ENCODE measurements at regions not wholly inside any gene's neighbourhood (a gene's known extent, or its start where the extent isn't known, plus 50 kb on each side); places are given as distances from the start of the nearest gene placed in this dataset.

- H3K27ac ChIP-seq: no peak overlapping the region
- no peaks in the 10 kb centered on the region for H3K36me3 ChIP-seq
- DNase-seq (peak in 1 of 3 donors; percentile 37), ATAC-seq (no peak)
- intact Hi-C loops (cut with DNase I): no loop called here
- no peak for TF ChIP-seq POLR2A (IDR thresholded peaks at IDR 0.05)
- TF ChIP-seq, protein P1, sequence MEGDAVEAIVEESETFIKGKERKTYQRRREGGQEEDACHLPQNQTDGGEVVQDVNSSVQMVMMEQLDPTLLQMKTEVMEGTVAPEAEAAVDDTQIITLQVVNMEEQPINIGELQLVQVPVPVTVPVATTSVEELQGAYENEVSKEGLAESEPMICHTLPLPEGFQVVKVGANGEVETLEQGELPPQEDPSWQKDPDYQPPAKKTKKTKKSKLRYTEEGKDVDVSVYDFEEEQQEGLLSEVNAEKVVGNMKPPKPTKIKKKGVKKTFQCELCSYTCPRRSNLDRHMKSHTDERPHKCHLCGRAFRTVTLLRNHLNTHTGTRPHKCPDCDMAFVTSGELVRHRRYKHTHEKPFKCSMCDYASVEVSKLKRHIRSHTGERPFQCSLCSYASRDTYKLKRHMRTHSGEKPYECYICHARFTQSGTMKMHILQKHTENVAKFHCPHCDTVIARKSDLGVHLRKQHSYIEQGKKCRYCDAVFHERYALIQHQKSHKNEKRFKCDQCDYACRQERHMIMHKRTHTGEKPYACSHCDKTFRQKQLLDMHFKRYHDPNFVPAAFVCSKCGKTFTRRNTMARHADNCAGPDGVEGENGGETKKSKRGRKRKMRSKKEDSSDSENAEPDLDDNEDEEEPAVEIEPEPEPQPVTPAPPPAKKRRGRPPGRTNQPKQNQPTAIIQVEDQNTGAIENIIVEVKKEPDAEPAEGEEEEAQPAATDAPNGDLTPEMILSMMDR (IDR thresholded peaks at IDR 0.05): no peak
- H3K4me1 ChIP-seq: no peaks in the 10 kb centered on the region
- no peaks in the 10 kb centered on the region for H3K27me3 ChIP-seq
- no peak overlapping the region for H3K4me3 ChIP-seq
- no peaks in the 10 kb centered on the region for H3K9me3 ChIP-seq
- WGBS (ENCODE audit: insufficient coverage, low coverage, low lambda C conversion rate, missing lambda C conversion rate): 33% methylated on average over 1 of the region's 23 CpGs
These were observed 95.7 kb upstream of the NKX1-1 start for GRCh38 chr4:1501754-1502500.

DNA sequence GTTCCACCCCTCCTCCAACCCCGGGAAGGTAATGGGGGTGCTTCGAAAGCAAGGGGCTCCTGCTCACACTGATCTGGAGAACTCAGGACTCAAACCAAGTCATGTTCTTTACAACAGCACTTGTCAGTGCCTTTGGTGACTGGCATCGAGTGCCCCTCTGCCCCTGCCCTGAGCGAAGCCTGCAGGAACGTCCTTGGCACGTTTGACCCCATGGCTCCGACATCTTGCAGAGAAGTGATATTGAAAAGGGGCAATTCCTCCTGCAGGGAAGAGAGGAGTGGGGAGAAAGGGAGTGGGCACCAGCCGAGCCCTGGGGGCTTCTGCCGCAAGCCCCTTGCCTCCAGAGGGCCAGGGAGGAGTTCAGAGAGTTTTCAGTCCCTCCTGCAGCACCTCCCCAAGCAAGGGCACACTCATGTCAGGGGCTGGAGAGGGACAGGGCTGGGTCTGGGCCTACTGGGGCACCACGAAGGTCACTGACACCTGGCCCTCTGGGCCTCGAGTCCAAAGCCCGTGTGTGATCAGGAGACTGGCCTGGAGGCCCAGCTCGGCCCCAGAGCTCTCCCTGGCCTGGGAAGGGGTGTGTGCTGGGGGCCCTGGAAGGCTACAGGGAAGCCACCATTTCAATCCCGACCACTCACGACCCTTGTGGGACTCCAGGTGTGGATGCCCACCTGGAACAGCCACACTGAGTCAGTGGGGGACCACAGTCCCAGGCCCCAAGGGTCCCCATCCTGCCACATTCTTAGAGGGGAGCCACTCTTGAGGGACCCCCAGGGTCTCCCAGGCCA is 94.9 kb upstream of the NKX1-1 start:
- ATAC-seq (no peak), DNase-seq (peak in 2 of 3 donors; percentile 9 to 30)
- Histone ChIP-seq H3K4me1 (no peaks in the 10 kb centered on the region), H3K4me3 (no peak overlapping the region), H3K27me3 (no peaks in the 10 kb centered on the region), H3K36me3 (no peaks in the 10 kb centered on the region), H3K27ac (no peak overlapping the region), H3K9me3 (no peaks in the 10 kb centered on the region)
- intact Hi-C loops (cut with DNase I): no loop called here
- no peak for TF ChIP-seq POLR2A (IDR thresholded peaks at IDR 0.05)
- TF ChIP-seq, protein P1 (IDR thresholded peaks at IDR 0.05): no peak
- WGBS (ENCODE audit: insufficient coverage, low coverage, low lambda C conversion rate, missing lambda C conversion rate): 45% methylated on average over 2 of the region's 15 CpGs

DNA sequence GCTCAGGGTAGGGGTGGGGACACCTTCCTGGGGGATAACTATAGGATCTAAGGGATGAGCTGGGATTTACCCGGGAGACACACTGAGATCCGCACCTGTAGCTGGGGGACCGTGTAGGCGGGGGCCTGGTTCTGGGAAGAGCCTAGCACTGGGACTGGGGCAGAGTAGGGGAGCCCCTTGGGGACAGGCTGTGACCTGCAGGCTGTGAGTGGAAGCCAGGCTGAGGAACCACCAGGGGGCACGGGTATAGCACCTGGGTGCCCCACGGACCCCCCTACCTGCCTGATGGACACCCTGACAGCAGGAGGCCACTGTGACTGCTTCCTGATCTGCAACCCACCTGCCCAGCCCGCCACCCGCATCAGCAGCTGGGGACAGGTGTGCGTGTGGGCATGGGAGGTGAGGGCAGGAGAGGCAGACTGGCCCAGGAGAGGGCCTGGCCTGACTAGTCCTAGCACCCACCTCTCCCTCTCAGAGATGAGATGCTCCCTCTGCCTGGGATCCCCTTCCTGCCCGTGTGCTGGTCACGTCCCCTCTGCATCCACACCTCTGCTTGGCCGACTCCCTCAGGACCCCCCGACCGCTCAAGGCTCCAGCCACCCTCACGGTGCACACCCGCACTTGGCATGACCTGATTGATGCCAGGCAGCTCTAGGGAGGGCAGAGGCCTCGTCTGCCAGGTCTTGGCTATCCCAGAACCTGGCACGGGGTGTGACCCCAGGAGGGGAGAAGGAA is 94.2 kb upstream of the NKX1-1 start:
- TF ChIP-seq, protein P1 (IDR thresholded peaks at IDR 0.05): no peak
- no peak for TF ChIP-seq POLR2A (IDR thresholded peaks at IDR 0.05)
- Histone ChIP-seq H3K36me3 (no peaks in the 10 kb centered on the region), H3K4me1 (no peaks in the 10 kb centered on the region), H3K27me3 (no peaks in the 10 kb centered on the region), H3K9me3 (no peaks in the 10 kb centered on the region), H3K27ac (no peak overlapping the region), H3K4me3 (no peak overlapping the region)
- peak; percentile 15 to 48 (median 30) for DNase-seq
- ATAC-seq: no peak
- intact Hi-C loops (cut with DNase I): no loop called here
- no CpG with 5 or more reads among the region's 18 CpGs for WGBS (ENCODE audit: insufficient coverage, low coverage, low lambda C conversion rate, missing lambda C conversion rate)

GRCh38 chr4:1499465-1499864 is 93.2 kb upstream of the NKX1-1 start:
- H3K36me3 ChIP-seq: no peaks in the 10 kb centered on the region
- 40% methylated on average over 1 of the region's 7 CpGs for WGBS (ENCODE audit: insufficient coverage, low coverage, low lambda C conversion rate, missing lambda C conversion rate)
- intact Hi-C loops (cut with DNase I): no loop called here
- no peaks in the 10 kb centered on the region for H3K27me3 ChIP-seq
- H3K27ac ChIP-seq: no peak overlapping the region
- no peaks in the 10 kb centered on the region for H3K4me1 ChIP-seq
- DNase-seq (peak; percentile 4 to 44 (median 23)), ATAC-seq (peak in 1 of 4 donors; percentile 11)
- TF ChIP-seq POLR2A (IDR thresholded peaks at IDR 0.05): no peak
- TF ChIP-seq, protein P1 (IDR thresholded peaks at IDR 0.05): no peak
- H3K9me3 ChIP-seq: no peaks in the 10 kb centered on the region
- H3K4me3 ChIP-seq: no peak overlapping the region

All from right lobe of liver (tissue), 6 donors.